ENCODE measurements at regions not wholly inside any gene's neighbourhood (a gene's known extent, or its start where the extent isn't known, plus 50 kb on each side); places are given as distances from the start of the nearest gene placed in this dataset.

DNA sequence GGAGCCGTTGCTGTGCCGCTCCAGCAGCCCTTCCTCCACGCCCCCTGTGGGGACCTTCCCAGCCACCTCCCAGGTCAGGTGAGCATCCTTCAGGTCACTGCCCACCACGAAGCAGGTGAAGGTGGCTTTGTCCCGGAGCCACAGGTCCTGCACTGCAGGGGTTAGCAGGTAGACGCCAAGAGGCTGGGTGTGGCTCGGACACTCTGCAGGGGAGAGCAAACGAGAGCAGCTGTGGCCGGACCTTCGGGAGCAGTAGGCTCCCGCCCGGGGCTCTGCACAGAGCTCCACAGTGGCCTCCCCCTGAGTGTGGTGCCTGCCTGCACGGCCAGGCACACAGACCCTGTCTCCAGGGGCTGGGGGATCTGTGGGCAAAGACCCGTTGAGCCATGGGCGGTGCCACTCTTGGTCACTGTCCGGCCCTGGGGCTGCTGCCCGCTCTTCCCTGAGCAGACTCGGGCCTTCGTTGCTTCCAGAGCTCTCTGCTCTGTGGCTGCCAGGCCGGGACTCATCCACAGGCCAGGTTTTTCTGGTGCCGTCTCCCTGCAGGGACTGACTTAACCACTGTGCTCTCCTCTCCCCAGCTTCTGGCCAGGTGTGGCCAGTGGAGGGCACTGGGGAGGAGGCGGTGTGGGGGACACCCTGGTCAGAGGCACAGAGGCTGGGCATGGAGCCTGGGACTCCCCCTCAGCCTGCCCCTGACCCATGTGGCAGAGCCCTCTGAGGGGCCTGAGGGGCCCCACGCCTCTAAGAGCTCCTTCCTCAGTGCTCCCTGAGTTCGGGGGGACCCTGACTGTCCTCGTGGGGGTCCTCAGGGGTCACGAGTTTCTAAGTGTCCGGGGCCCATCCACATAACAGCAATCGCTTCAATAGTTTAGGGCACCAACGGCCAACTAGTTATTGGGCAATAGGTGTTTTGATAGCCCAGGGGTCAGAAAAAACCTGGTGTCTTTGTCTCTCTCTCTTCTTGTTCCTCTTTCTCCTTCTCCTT lies 314.9 kb downstream of the TMEM121 start:
- no peak for TF ChIP-seq CTCF (IDR thresholded peaks at IDR 0.05)
- TF ChIP-seq EZH2 (IDR thresholded peaks at IDR 0.05; ENCODE audit: borderline replicate concordance, insufficient read depth, low read depth, low read length, poor library complexity, severe bottlenecking): no peak
